GM23338 (cell line): ENCODE measurements at regions not wholly inside any gene's neighbourhood (a gene's known extent, or its start where the extent isn't known, plus 50 kb on each side); places are given as distances from the start of the nearest gene placed in this dataset.

ENCODE experiments used
- ATAC-seq: fragments of 200-7000 bp; cut with Tn5 transposase; 3 replicates; pipeline ENCODE4 v1.9.1; 2020
- DNase-seq: peaks from one replicate; pipeline ENCODE4 v3.0.0-alpha.2; 2015; ENCODE audit warnings: low spot score
- H2AFZ ChIP-seq: fragments of 200-600 bp; sonication (generic); 2 replicates; pipeline ENCODE4 v1.8.0; 2016; ENCODE audit warnings: antibody characterized with exemption, mild to moderate bottlenecking, moderate library complexity
- H3F3A ChIP-seq: fragments of 200-600 bp; sonication (generic); replicated peaks from 2 replicates; pipeline ENCODE4 v1.8.0; 2017; ENCODE audit warnings: antibody characterized with exemption, mixed run types, low read depth
- H3K27ac ChIP-seq: fragments of 200-600 bp; sonication (generic); 2 replicates; pipeline ENCODE4 v1.6.1; 2016; ENCODE audit warnings: low read depth
- H3K27me3 ChIP-seq: fragments of 200-600 bp; sonication (generic); 2 replicates; pipeline ENCODE4 v1.8.0; 2016; ENCODE audit warnings: mild to moderate bottlenecking, mixed run types, moderate library complexity; ENCODE audit not compliant: insufficient read depth
- H3K36me3 ChIP-seq: fragments of 200-600 bp; sonication (generic); 2 replicates; pipeline ENCODE4 v1.8.0; 2016; ENCODE audit warnings: mild to moderate bottlenecking; ENCODE audit not compliant: insufficient read depth
- H3K4me1 ChIP-seq: fragments of 200-600 bp; sonication (generic); 2 replicates; pipeline ENCODE4 v1.8.0; 2016; ENCODE audit warnings: mild to moderate bottlenecking, moderate library complexity; ENCODE audit not compliant: insufficient read depth
- H3K4me2 ChIP-seq: fragments of 200-600 bp; sonication (generic); 2 replicates; pipeline ENCODE4 v1.7.1; 2017; ENCODE audit warnings: mixed run types
- H3K4me3 ChIP-seq: fragments of 200-600 bp; sonication (generic); 2 replicates; pipeline ENCODE4 v1.6.1; 2016; ENCODE audit warnings: mixed run types
- H3K79me2 ChIP-seq: fragments of 200-600 bp; sonication (generic); replicated peaks from 2 replicates; pipeline ENCODE4 v1.8.0; 2017; ENCODE audit warnings: mild to moderate bottlenecking; ENCODE audit not compliant: insufficient read depth
- H3K9me2 ChIP-seq: fragments of 200-600 bp; sonication (generic); 2 replicates; pipeline ENCODE4 v1.8.0; 2017; ENCODE audit not compliant: insufficient read depth
- H4K20me1 ChIP-seq: fragments of 200-600 bp; sonication (generic); replicated peaks from 2 replicates; pipeline ENCODE4 v1.8.0; 2017; ENCODE audit warnings: mild to moderate bottlenecking; ENCODE audit not compliant: insufficient read depth
- H3K27ac Mint-ChIP-seq: 2 replicates; pipeline ENCODE4 v1.8.0; 2020; ENCODE audit warnings: inconsistent platforms, mild to moderate bottlenecking, moderate library complexity, mixed read lengths
- H3K27me3 Mint-ChIP-seq: 3 replicates; pipeline ENCODE4 v1.8.0; 2022; ENCODE audit warnings: low read depth, mild to moderate bottlenecking, moderate library complexity, mixed read lengths, inconsistent platforms; ENCODE audit not compliant: insufficient read depth, poor library complexity
- H3K36me3 Mint-ChIP-seq: 3 replicates; pipeline ENCODE4 v1.8.0; 2021; ENCODE audit warnings: low read depth, mild to moderate bottlenecking, inconsistent platforms, moderate library complexity, mixed read lengths
- H3K4me1 Mint-ChIP-seq: 3 replicates; pipeline ENCODE4 v1.8.0; 2020; ENCODE audit warnings: mild to moderate bottlenecking, inconsistent platforms, mixed read lengths
- H3K4me3 Mint-ChIP-seq: 3 replicates; pipeline ENCODE4 v1.8.0; 2021; ENCODE audit warnings: moderate library complexity, mild to moderate bottlenecking, inconsistent platforms, mixed read lengths
- H3K9me3 Mint-ChIP-seq: 3 replicates; pipeline ENCODE4 v1.8.0; 2020; ENCODE audit warnings: moderate library complexity, mild to moderate bottlenecking, inconsistent platforms, mixed read lengths
- CREB1 ChIP-seq: fragments of 250-450 bp; sonication (Bioruptor Pico); IDR thresholded peaks from 2 replicates; pipeline ENCODE4 v1.5.0; 2020; ENCODE audit warnings: low read depth, mild to moderate bottlenecking, moderate library complexity
- CTCF ChIP-seq, 2 experiments: fragments of 200-600 bp in 1 of 2; sonication (generic) in 1 of 2; conservative IDR thresholded peaks; 2 replicates each; pipeline versions ENCODE4 v1.5.1 to v1.6.1; 2016 to 2017; ENCODE audit warnings: antibody characterized with exemption in 2 of 2, low read depth in 2 of 2, mild to moderate bottlenecking in 2 of 2, moderate library complexity in 1 of 2
- ETS1 ChIP-seq: IDR thresholded peaks from 2 replicates; pipeline ENCODE4 v1.6.1; 2016; ENCODE audit warnings: antibody characterized with exemption
- EZH2 ChIP-seq: fragments of 200-600 bp; sonication (generic); IDR thresholded peaks from one replicate; pipeline ENCODE4 v1.8.0; 2017; ENCODE audit warnings: antibody characterized with exemption, mild to moderate bottlenecking, low read depth; ENCODE audit not compliant: unreplicated experiment
- EZH2phosphoT487 ChIP-seq: fragments of 200-600 bp; sonication (generic); IDR thresholded peaks from one replicate; pipeline ENCODE4 v1.8.1; 2018; ENCODE audit warnings: antibody characterized with exemption; ENCODE audit not compliant: unreplicated experiment
- JUNB ChIP-seq: IDR thresholded peaks from one replicate; pipeline ENCODE4 v1.6.1; 2016; ENCODE audit warnings: antibody characterized with exemption; ENCODE audit not compliant: unreplicated experiment
- NANOG ChIP-seq: IDR thresholded peaks from 2 replicates; pipeline ENCODE4 v1.6.1; 2016; ENCODE audit warnings: antibody characterized with exemption, borderline replicate concordance
- POLR2AphosphoS5 ChIP-seq: IDR thresholded peaks from 2 replicates; pipeline ENCODE4 v1.6.1; 2016; ENCODE audit warnings: antibody characterized with exemption, low read depth
- REST ChIP-seq: IDR thresholded peaks from one replicate; pipeline ENCODE4 v1.6.1; 2018; ENCODE audit warnings: antibody characterized with exemption; ENCODE audit not compliant: unreplicated experiment
- STAT1 ChIP-seq: IDR thresholded peaks from one replicate; pipeline ENCODE4 v1.6.1; 2016; ENCODE audit warnings: antibody characterized with exemption; ENCODE audit not compliant: unreplicated experiment
- ZNF114 ChIP-seq: fragments of 250-450 bp; sonication (Bioruptor Pico); IDR thresholded peaks from 2 replicates; pipeline ENCODE4 v1.5.0; 2020; ENCODE audit warnings: mild to moderate bottlenecking, moderate library complexity
- ZNF331 ChIP-seq: fragments of 250-450 bp; sonication (Bioruptor Pico); IDR thresholded peaks from 2 replicates; pipeline ENCODE4 v1.5.0; 2020; ENCODE audit warnings: low read depth, mild to moderate bottlenecking, moderate library complexity
- ZNF462 ChIP-seq: fragments of 250-450 bp; sonication (Bioruptor Pico); IDR thresholded peaks from 2 replicates; pipeline ENCODE4 v1.5.0; 2020; ENCODE audit warnings: mild to moderate bottlenecking, moderate library complexity

GRCh38 chr15:35698966-35699575 is 153.1 kb upstream of the DPH6 start:
- no peak overlapping the region for H3K4me3 ChIP-seq
- H4K20me1 ChIP-seq, result no peaks in the 10 kb centered on the region
- Mint-ChIP-seq H3K4me3 (no peak overlapping the region), H3K4me1 (peaks cover 32% of the 10 kb centered on the region), H3K27me3 (no peaks in the 10 kb centered on the region), H3K27ac (0 out of 2 replicates have a peak overlapping the region, but pooled peaks have one; percentile 0), H3K36me3 (no peaks in the 10 kb centered on the region), H3K9me3 (no peaks in the 10 kb centered on the region)
- peak overlapping the region; percentile 71 for H3K27ac ChIP-seq
- H3K79me2 ChIP-seq, result no peaks in the 10 kb centered on the region
- ATAC-seq, result no peak
- no peaks in the 10 kb centered on the region for H3F3A ChIP-seq
- TF ChIP-seq EZH2phosphoT487 (no peak), POLR2AphosphoS5 (no peak), ZNF331 (CRISPR knock-in tag) (no peak), NANOG (no peak), JUNB (no peak), ETS1 (no peak), EZH2 (no peak), ZNF114 (CRISPR knock-in tag) (no peak), CTCF (conservative IDR thresholded peaks at IDR 0.05; ENCODE audit: low read depth in 2 of 2) (no peak), CREB1 (CRISPR knock-in tag) (no peak), ZNF462 (CRISPR knock-in tag) (no peak), STAT1 (no peak), REST (no peak)
- H3K27me3 ChIP-seq, result no peaks in the 10 kb centered on the region
- H3K36me3 ChIP-seq, result no peaks in the 10 kb centered on the region
- H3K4me1 ChIP-seq, result peaks cover 25% of the 10 kb centered on the region
- no peak for DNase-seq
- H3K9me2 ChIP-seq, result peaks cover 9% of the 10 kb centered on the region; the same call in 1 of the 2 replicates
- H3K4me2 ChIP-seq, result 0 out of 2 replicates have a peak overlapping the region, but pooled peaks have one; percentile 7
- H2AFZ ChIP-seq, result 0 out of 2 replicates have a peak overlapping the region, but pooled peaks have one; percentile 2
